ENCODE measurements at regions not wholly inside any gene's neighbourhood (a gene's known extent, or its start where the extent isn't known, plus 50 kb on each side); places are given as distances from the start of the nearest gene placed in this dataset.

DNA sequence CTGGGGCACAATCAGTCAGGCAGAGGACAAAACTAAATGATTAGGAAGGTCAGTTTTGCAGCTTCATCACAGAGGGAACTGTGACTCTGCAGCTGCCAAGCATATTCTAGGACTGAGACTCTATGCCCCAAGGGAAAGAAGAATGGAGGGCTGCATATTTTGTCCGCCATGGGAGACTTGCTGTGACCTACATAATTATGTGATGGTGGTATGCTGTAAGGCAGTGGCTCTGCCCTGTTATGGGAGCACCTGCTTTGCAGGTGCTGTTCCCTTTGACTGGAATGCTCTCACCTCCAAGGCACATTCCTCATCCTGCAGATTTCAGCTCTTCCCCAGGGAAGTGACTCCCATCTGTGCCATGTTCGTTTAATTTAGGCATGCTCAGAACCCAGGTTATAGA, 261.9 kb upstream of the EPHA4 start:
- intact Hi-C loops (cut with micrococcal nuclease; ENCODE audit: unreplicated experiment): no loop called here
- CTCF ChIA-PET: no interaction called here
- H3K27ac Mint-ChIP-seq (ENCODE audit: unreplicated experiment): no peak overlapping the region
- no peaks in the 10 kb centered on the region for H3K4me1 Mint-ChIP-seq (ENCODE audit: low read depth, unreplicated experiment)
- no peak for DNase-seq
- no peaks in the 10 kb centered on the region for H3K36me3 Mint-ChIP-seq (ENCODE audit: insufficient read depth, unreplicated experiment)
- no peak overlapping the region for H3K4me3 Mint-ChIP-seq (ENCODE audit: low read depth, unreplicated experiment)
- TF ChIP-seq CTCF (IDR thresholded peaks at IDR 0.05; ENCODE audit: unreplicated experiment): no peak
- no peaks in the 10 kb centered on the region for H3K9me3 Mint-ChIP-seq (ENCODE audit: low read depth, unreplicated experiment)
- BruUV-seq (replicated peaks): no TSS peak
- no peaks in the 10 kb centered on the region for H3K27me3 Mint-ChIP-seq (ENCODE audit: unreplicated experiment)

- no peaks in the 10 kb centered on the region for H3K36me3 Mint-ChIP-seq (ENCODE audit: insufficient read depth, unreplicated experiment)
- no peaks in the 10 kb centered on the region for H3K4me1 Mint-ChIP-seq (ENCODE audit: low read depth, unreplicated experiment)
- DNase-seq: no peak
- H3K4me3 Mint-ChIP-seq (ENCODE audit: low read depth, unreplicated experiment): no peak overlapping the region
- intact Hi-C loops (cut with micrococcal nuclease; ENCODE audit: unreplicated experiment): no loop called here
- no peak overlapping the region for H3K27ac Mint-ChIP-seq (ENCODE audit: unreplicated experiment)
- no peak for TF ChIP-seq CTCF (IDR thresholded peaks at IDR 0.05; ENCODE audit: unreplicated experiment)
- no TSS peak for BruUV-seq (replicated peaks)
- no peaks in the 10 kb centered on the region for H3K27me3 Mint-ChIP-seq (ENCODE audit: unreplicated experiment)
- CTCF ChIA-PET: no interaction called here
- peaks cover 2% of the 10 kb centered on the region for H3K9me3 Mint-ChIP-seq (ENCODE audit: low read depth, unreplicated experiment)
Measured at GRCh38 chr2:221831051-221831450, 258.9 kb upstream of the EPHA4 start.

DNA sequence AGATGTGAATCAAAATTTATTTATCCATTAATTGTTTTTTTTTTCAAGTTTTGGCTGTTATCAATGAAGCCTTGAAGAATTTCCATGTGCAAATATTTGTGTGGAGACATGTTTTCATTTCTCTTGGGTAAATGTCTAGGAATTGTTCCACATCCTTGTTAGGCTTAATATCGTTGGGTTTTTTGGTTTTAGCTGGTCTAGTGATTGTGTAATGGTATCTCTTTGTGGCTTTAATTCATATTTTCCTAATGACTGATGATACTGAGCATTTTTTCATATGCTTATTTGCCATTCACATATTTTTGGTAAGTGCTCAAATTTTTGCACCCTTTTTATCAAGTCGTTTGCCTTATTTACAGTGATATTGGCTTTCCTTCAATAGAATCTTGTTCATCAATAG, 250.3 kb upstream of the EPHA4 start:
- Mint-ChIP-seq H3K9me3 (ENCODE audit: low read depth, unreplicated experiment) (no peaks in the 10 kb centered on the region), H3K36me3 (ENCODE audit: insufficient read depth, unreplicated experiment) (no peaks in the 10 kb centered on the region), H3K4me1 (ENCODE audit: low read depth, unreplicated experiment) (peaks cover 14% of the 10 kb centered on the region), H3K4me3 (ENCODE audit: low read depth, unreplicated experiment) (no peak overlapping the region), H3K27ac (ENCODE audit: unreplicated experiment) (no peak overlapping the region), H3K27me3 (ENCODE audit: unreplicated experiment) (no peaks in the 10 kb centered on the region)
- intact Hi-C loops (cut with micrococcal nuclease; ENCODE audit: unreplicated experiment): no loop called here
- no TSS peak for BruUV-seq (replicated peaks)
- no peak for DNase-seq
- no peak for TF ChIP-seq CTCF (IDR thresholded peaks at IDR 0.05; ENCODE audit: unreplicated experiment)
- CTCF ChIA-PET: interaction anchor here (0.6 kb wide), 2 partner anchors 29 to 1780 kb away, joined by 4 read pairs; partner anchors contain the start of gene SCG2

DNA sequence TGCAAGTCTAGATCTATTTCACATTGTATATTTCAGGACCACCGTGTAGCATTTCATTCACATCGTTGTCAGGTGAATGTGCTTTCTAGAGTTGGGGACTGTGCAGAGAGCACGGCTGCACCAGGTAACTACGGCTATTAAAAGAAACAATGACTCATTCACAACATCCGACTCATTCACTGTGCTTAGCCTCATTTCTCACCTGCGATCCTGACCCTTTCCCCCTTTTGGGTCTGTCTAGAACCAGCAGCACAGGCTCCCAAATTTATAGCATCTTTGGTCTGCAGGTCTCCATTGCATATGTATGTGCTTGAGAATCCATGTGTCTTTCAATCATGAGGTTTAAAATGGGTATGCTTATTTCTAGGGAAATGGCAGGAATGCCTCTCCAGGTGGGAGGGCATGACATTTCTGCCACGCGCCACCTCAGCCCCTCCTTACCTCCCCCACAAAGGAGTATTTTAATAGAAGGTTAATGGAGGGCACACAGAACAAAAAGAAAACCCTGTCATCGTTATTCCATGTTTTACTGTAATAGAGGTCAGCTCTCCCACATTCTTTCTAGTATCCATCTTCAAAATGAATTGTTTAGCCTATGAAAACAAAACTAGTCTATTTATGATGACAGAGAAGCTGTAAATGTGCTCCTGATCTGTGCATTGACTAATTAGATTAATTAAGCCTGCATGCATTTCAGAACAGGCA, 246.7 kb upstream of the EPHA4 start:
- DNase-seq: peak; percentile 23
- H3K27me3 Mint-ChIP-seq (ENCODE audit: unreplicated experiment): no peaks in the 10 kb centered on the region
- BruUV-seq (replicated peaks): no TSS peak

More for the DNA sequence above, 246.7 kb upstream of the EPHA4 start:
- no peak for TF ChIP-seq CTCF (IDR thresholded peaks at IDR 0.05; ENCODE audit: unreplicated experiment)
- no peak overlapping the region for H3K27ac Mint-ChIP-seq (ENCODE audit: unreplicated experiment)
- H3K9me3 Mint-ChIP-seq (ENCODE audit: low read depth, unreplicated experiment): peaks cover 2% of the 10 kb centered on the region
- no peak overlapping the region for H3K4me3 Mint-ChIP-seq (ENCODE audit: low read depth, unreplicated experiment)
- H3K4me1 Mint-ChIP-seq (ENCODE audit: low read depth, unreplicated experiment): peaks cover 21% of the 10 kb centered on the region
- H3K36me3 Mint-ChIP-seq (ENCODE audit: insufficient read depth, unreplicated experiment): no peaks in the 10 kb centered on the region
- intact Hi-C loops (cut with micrococcal nuclease; ENCODE audit: unreplicated experiment): no loop called here
- CTCF ChIA-PET: no interaction called here

All from Calu3 (cell line).